ENCODE measurements at regions not wholly inside any gene's neighbourhood (a gene's known extent, or its start where the extent isn't known, plus 50 kb on each side); places are given as distances from the start of the nearest gene placed in this dataset.

DNA sequence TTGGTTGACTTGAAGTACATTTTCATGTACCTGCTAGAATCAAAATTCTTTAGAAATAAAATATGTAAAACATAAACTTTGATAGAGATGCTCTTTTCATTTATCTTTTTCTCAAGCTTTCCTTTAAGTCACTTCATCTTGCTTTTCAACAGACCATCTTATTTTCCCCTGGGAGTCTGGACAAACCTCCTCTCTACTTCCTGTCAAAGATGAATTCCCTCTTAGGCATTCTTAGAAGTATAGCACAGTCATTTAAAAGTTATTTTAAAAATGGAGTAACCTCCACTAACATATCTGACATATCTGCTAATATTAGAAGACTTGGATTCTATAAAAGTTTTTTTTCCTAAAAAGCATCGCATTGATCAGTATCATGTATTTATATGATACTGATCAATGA, 84.8 kb upstream of the PAX6 start:
- DNase-seq = no peak

GRCh38 chr11:31887180-31887579, 76.1 kb upstream of the PAX6 start:
- no peak for DNase-seq

DNA sequence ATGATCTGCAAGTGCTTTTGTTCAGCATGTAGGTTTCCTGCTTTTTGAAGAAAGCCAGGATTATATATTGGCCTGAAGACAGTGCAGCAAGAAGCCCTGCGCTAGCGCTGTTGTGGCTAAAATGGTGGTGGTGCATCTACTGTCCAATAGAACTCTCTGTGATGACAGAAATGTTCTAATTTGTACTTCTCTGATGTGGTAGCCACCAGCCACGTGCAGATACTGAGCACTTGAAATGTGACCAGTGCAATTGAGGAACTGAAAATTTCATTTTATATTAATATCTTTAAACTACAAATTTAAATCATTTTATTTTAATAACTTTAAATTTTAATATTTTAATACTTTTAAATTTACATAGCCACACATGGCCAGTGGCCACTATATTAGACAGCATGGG, 73.0 kb upstream of the PAX6 start:
- DNase-seq = no peak

- no peak for DNase-seq
Measured at GRCh38 chr11:31883435-31883834, 72.3 kb upstream of the PAX6 start.

GRCh38 chr11:31882951-31883392, 71.8 kb upstream of the PAX6 start:
- no peak for DNase-seq

- no peak for DNase-seq
Measured at GRCh38 chr11:31881825-31882224, 70.7 kb upstream of the PAX6 start.

GRCh38 chr11:31879681-31880080, 68.6 kb upstream of the PAX6 start:
- DNase-seq = no peak

GRCh38 chr11:31877863-31878262, 66.7 kb upstream of the PAX6 start:
- no peak for DNase-seq

DNA sequence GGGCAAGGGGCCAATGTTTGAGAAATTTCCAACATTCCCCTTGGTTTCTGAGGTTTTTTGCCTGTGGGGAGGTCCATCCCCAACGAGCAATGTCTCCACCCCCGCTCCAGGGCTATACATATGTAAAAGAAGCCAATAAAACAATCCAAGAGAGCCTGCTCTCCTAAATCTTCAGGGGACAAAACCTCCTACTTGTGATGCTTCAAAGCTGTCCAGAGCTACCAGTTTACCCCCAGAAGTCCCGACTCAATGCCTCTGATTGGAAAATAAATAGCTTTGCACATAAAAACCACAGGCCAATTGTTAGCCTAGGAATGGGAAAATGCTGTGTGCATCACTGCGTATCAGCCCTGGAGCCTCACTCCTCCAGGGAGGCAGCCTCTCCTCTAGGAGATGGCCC, 66.0 kb upstream of the PAX6 start:
- DNase-seq = no peak

- no peak for DNase-seq
Measured at GRCh38 chr11:31875866-31876560, 64.9 kb upstream of the PAX6 start.

DNA sequence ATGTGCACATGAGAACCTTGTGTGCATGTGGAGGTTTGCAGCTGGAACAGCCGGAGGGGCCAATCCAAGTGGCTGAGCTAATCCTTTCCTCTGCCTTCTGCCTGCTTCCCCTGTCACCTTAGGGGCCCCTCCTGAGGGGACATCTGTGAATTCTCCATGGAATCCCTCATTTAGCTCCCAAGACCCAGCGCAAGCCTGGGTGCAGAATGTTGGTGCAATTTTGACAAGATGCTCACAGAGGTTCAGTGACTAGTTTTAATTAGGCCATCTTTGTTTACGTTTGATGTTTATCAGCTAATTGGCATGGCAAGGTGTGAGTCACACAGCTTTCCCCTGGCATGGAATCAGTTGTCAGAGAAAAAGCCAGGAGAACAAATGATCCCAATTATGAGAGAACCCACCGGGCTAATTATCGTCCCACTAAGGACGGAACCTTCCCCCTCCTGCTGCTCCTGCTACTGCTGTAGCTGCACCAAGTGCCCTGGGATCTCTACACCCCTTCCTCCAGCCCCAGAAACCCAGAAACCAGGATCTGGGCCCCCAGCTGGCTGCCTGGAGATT, 63.6 kb upstream of the PAX6 start:
- DNase-seq = no peak

GRCh38 chr11:31873124-31873523, 62.0 kb upstream of the PAX6 start:
- DNase-seq = no peak

DNA sequence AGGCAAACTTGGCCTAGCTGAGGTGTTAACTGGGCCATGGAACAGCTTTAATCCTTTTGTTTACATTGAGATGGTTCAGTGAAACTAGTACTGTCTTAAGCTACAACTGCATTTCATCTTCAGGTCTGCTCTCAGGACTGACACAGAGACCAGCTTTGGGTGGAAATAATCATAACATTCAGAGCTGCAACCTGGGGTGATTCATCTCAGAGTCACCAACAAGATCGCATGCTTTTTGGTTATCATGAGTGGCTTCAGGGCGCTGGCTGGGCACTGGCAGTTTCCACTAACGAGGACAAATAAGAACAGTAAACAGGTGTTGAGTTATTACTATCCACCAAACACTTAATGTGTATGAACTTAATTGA, 60.9 kb upstream of the PAX6 start:
- no peak for DNase-seq

DNA sequence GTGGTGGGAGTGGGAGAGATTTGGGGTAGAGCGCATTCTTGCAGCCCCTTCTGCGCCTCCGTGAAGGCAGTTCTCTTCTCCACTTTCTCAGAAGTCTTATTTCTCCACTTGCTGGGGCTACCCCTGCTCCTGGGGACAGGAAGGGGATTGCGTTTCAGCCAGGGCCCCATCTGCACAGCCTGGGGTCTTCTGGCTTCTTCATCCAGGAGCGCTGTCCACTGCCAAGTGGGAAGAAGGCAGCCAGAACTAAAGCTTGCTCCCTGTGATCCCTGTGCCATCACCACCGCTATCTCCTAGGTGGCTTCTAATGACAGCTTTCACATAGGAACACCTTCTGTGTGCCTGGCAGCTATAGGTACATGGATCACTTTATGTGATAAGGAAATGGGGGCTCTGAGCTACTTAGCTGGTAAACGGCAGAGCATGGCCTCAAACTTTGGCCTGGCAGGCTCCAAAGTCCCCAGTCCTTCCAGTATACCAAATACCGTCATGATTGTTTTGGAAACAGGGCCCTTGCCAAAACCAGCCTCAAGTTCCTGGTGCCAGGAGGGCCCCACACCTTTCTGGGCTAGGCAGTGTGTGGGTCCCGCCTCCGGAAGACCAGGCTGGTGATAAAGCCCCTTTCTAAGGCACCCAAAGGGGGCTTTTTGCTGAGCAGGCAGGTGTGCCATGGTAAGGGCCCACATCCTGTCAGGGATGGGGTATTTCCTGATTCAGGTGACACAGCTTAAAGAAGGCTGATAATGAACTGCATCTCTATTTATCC, 60.4 kb upstream of the PAX6 start:
- no peak for DNase-seq

- peak; percentile 54 for DNase-seq
Measured at GRCh38 chr11:31870609-31871309, 59.6 kb upstream of the PAX6 start.

DNA sequence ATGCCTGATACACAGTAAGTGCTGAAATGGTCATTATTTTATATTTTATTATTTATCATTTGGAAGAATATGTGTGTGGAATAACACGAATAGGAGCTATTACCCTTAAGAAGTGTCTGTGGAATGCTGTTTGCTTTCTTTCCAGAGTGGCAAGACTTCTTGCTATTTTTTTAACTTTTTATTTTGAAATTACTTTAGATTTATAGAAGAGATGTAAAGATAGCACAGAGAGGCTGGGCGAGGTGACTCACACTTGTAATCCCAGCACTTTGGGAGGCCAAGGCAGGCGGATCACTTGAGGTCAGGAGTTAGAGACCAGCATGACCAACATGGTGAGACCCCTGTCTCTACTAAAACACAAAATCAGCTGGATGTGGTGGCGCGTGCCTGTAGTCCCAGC, 58.9 kb upstream of the PAX6 start:
- DNase-seq = no peak

DNA sequence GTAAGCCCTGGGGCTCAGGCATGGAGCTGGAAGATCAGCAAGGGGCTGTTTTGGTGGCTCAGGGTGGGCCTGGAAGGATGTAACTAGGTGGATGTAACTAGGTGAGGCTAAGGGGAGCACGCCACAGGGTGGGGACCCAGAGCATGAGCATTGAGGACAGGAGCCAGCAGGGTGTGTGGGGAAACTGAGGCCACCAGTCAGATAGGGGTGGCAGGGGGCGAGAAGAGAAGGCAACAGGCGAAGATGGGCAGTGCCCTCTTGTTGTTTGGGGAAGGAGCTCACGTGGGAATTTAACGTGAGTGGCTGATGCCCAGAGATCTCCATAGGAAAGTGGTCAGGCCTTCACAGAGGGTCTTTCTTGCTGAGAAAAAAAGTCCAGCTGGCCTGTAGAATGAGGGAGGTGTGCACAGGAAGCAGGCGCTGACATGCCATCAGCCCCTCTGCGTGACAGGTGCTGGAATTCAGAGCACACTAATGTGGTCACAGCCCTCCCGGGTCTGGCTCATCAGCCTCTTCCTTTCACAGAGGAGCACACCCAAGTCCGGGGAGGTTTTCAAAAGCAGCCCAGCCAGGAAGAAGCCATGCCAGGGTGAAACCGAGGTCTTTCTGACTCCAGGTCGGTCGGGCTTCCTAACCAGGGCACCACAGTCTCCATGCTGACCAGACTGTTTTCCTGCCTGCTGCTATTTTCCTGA, 54.6 kb upstream of the PAX6 start:
- DNase-seq = no peak

DNA sequence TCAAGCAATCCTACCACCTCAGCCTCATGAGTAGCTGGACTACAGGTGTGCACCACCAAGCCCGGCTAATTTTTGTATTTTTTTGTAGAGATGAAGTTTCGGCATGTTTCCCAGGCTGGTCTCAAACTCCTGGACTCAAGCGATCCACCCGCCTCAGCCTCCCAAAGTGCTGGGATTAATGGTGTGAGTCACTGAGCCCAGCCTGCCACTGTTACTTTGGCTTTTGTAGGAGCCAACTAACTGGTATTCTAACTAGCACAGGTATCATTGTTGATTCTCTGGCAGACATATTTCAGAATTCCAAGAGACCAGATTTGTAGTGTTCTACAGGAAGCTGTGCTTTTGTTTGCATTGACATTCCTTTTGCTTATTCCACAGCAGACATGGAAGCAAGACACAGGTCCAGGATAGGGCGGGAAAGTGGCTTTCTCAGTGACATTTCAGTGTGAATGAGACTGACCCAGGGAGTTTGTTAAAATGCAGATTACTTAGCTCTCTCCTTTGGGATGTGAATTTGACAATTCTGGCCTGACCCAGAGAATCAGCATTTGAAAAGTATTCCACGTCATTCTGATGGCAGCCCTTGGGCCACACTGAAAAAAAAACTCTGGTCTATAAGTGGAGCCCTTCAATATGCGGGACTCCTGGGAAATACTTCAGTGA, 52.2 kb upstream of the PAX6 start:
- no peak for DNase-seq

- no peak for DNase-seq
Measured at GRCh38 chr11:31861011-31861410, 49.9 kb upstream of the PAX6 start.
